ENCODE measurements at regions not wholly inside any gene's neighbourhood (a gene's known extent, or its start where the extent isn't known, plus 50 kb on each side); places are given as distances from the start of the nearest gene placed in this dataset.

- no peak for DNase-seq (ENCODE audit: low read depth)
Observed at GRCh38 chr6:112690497-112691202, 343.5 kb downstream of the RFPL4B start.

GRCh38 chr6:112691289-112691688 is 344.2 kb downstream of the RFPL4B start:
- no peak overlapping the region for H3K4me3 ChIP-seq (ENCODE audit: low read depth, low read length)
- DNase-seq (ENCODE audit: low read depth), result no peak
- TF ChIP-seq MAX (IDR thresholded peaks at IDR 0.05; ENCODE audit: low read depth, low read length) (no peak), POLR2A (IDR thresholded peaks at IDR 0.05; ENCODE audit: extremely low read depth, insufficient read length) (no peak), MYC (IDR thresholded peaks at IDR 0.05; ENCODE audit: low read depth, low read length) (no peak), CTCF (IDR thresholded peaks at IDR 0.05; ENCODE audit: low read depth, low read length) (no peak)

More at GRCh38 chr6:112690497-112691202, 343.5 kb downstream of the RFPL4B start:
- no peak for TF ChIP-seq CTCF (IDR thresholded peaks at IDR 0.05; ENCODE audit: low read depth, low read length)
- H3K4me3 ChIP-seq (ENCODE audit: low read depth, low read length), result no peak overlapping the region

- DNase-seq (ENCODE audit: low read depth), result no peak
- TF ChIP-seq POLR2A (IDR thresholded peaks at IDR 0.05; ENCODE audit: extremely low read depth, insufficient read length), result no peak
- no peak for TF ChIP-seq MAX (IDR thresholded peaks at IDR 0.05; ENCODE audit: low read depth, low read length)
- TF ChIP-seq CTCF (IDR thresholded peaks at IDR 0.05; ENCODE audit: low read depth, low read length), result no peak
- TF ChIP-seq MYC (IDR thresholded peaks at IDR 0.05; ENCODE audit: low read depth, low read length), result no peak
- H3K4me3 ChIP-seq (ENCODE audit: low read depth, low read length), result no peak overlapping the region
Observed at GRCh38 chr6:112695001-112695400, 347.9 kb downstream of the RFPL4B start.

GRCh38 chr6:112697265-112697664 is 350.1 kb downstream of the RFPL4B start:
- DNase-seq (ENCODE audit: low read depth), result no peak
- TF ChIP-seq CTCF (IDR thresholded peaks at IDR 0.05; ENCODE audit: low read depth, low read length), result no peak
- no peak overlapping the region for H3K4me3 ChIP-seq (ENCODE audit: low read depth, low read length)

- TF ChIP-seq MYC (IDR thresholded peaks at IDR 0.05; ENCODE audit: low read depth, low read length) (no peak), MAX (IDR thresholded peaks at IDR 0.05; ENCODE audit: low read depth, low read length) (no peak), POLR2A (IDR thresholded peaks at IDR 0.05; ENCODE audit: extremely low read depth, insufficient read length) (no peak), CTCF (IDR thresholded peaks at IDR 0.05; ENCODE audit: low read depth, low read length) (no peak)
- DNase-seq (ENCODE audit: low read depth), result no peak
Observed at GRCh38 chr6:112701201-112701600, 354.1 kb downstream of the RFPL4B start.

GRCh38 chr6:112710710-112711109 is 363.6 kb downstream of the RFPL4B start:
- DNase-seq (ENCODE audit: low read depth), result no peak
- no peak for TF ChIP-seq POLR2A (IDR thresholded peaks at IDR 0.05; ENCODE audit: extremely low read depth, insufficient read length)
- no peak for TF ChIP-seq MYC (IDR thresholded peaks at IDR 0.05; ENCODE audit: low read depth, low read length)
- TF ChIP-seq MAX (IDR thresholded peaks at IDR 0.05; ENCODE audit: low read depth, low read length), result no peak
- TF ChIP-seq CTCF (IDR thresholded peaks at IDR 0.05; ENCODE audit: low read depth, low read length), result no peak
- H3K4me3 ChIP-seq (ENCODE audit: low read depth, low read length), result no peak overlapping the region

More at GRCh38 chr6:112701201-112701600, 354.1 kb downstream of the RFPL4B start:
- no peak overlapping the region for H3K4me3 ChIP-seq (ENCODE audit: low read depth, low read length)

Measured in NB4 (cell line).